DND-41 (cell line): ENCODE measurements at regions not wholly inside any gene's neighbourhood (a gene's known extent, or its start where the extent isn't known, plus 50 kb on each side); places are given as distances from the start of the nearest gene placed in this dataset.

Experiments used
- ATAC-seq: fragments of 200-7000 bp; cut with Tn5 transposase; 3 replicates; pipeline ENCODE4 v1.9.1; 2021; ENCODE audit warnings: low read depth; ENCODE audit not compliant: insufficient read depth
- DNase-seq: peaks from one replicate; pipeline ENCODE4 v3.0.0-alpha.2; 2020
- H2AFZ ChIP-seq: 2 replicates; pipeline ENCODE4 v1.6.0; 2012; ENCODE audit warnings: low read depth, low read length
- H3K27ac ChIP-seq: 2 replicates; pipeline ENCODE4 v1.5.1; 2012; ENCODE audit warnings: low read length, inconsistent platforms
- H3K27me3 ChIP-seq: fragments of 200-600 bp; sonication (generic); 2 replicates; pipeline ENCODE4 v1.6.0; 2012; ENCODE audit warnings: low read length, mild to moderate bottlenecking, inconsistent platforms; ENCODE audit not compliant: insufficient read depth, poor library complexity
- H3K36me3 ChIP-seq: 2 replicates; pipeline ENCODE4 v1.5.1; 2012; ENCODE audit warnings: low read length, inconsistent platforms; ENCODE audit not compliant: insufficient read depth
- H3K4me1 ChIP-seq: 2 replicates; pipeline ENCODE4 v1.5.1; 2012; ENCODE audit warnings: mild to moderate bottlenecking, low read length; ENCODE audit not compliant: insufficient read depth
- H3K4me2 ChIP-seq: 2 replicates; pipeline ENCODE4 v1.6.0; 2012; ENCODE audit warnings: mild to moderate bottlenecking, moderate library complexity, low read length, inconsistent platforms; ENCODE audit not compliant: insufficient read depth
- H3K4me3 ChIP-seq, 2 experiments: fragments of 200-600 bp in 1 of 2; shearing (Covaris generic) in 1 of 2; 2 replicates each; pipeline ENCODE4 v1.5.1; 2012 to 2016; ENCODE audit warnings: inconsistent platforms in 2 of 2, low read length in 2 of 2, mild to moderate bottlenecking in 2 of 2, low read depth in 1 of 2, moderate library complexity in 1 of 2
- H3K79me2 ChIP-seq: 2 replicates; pipeline ENCODE4 v1.6.0; 2012; ENCODE audit warnings: low read length, inconsistent platforms; ENCODE audit not compliant: insufficient read depth
- H3K9ac ChIP-seq: 2 replicates; pipeline ENCODE4 v1.6.0; 2012; ENCODE audit warnings: low read depth, mild to moderate bottlenecking, inconsistent platforms, low read length, moderate library complexity
- H3K9me3 ChIP-seq: 2 replicates; pipeline ENCODE4 v1.5.1; 2012; ENCODE audit warnings: low read length, moderate library complexity, mild to moderate bottlenecking, inconsistent platforms; ENCODE audit not compliant: insufficient read depth, severe bottlenecking
- H4K20me1 ChIP-seq: 2 replicates; pipeline ENCODE4 v1.6.0; 2012; ENCODE audit warnings: low read length; ENCODE audit not compliant: insufficient read depth
- CTCF ChIP-seq: IDR thresholded peaks from 2 replicates; pipeline ENCODE4 v1.5.1; 2012; ENCODE audit warnings: borderline replicate concordance, low read length, moderate library complexity, mild to moderate bottlenecking; ENCODE audit not compliant: poor library complexity, severe bottlenecking; ENCODE audit errors: extremely low read depth
- EZH2 ChIP-seq: IDR thresholded peaks from 3 replicates; pipeline ENCODE4 v1.6.1; 2012; ENCODE audit warnings: borderline replicate concordance, low read depth, mild to moderate bottlenecking, moderate library complexity, low read length, inconsistent platforms; ENCODE audit not compliant: severe bottlenecking

DNA sequence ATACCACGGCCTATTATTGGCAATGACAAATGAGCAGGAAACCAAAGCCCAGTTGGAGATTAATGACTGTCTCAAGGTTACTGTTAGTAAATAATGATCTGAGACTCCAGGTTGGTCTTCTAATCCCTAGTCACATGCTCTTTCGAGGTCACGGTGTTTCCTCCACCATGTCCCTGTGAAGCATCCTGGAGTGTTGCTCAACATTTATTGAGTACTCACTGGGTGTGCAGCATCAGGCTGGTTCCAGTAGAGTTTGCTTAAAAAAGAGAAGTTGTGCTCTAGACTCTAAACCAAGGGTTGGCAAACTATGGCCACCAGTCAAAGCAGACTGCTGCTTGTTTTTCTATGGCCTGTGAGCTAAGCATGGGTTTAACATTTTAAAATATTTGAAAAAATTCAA is 263.8 kb upstream of the ATP5MC3 start:
- Histone ChIP-seq H3K27ac (no peak overlapping the region), H3K9ac (no peak overlapping the region), H2AFZ (no peak overlapping the region), H3K4me1 (no peaks in the 10 kb centered on the region), H4K20me1 (no peaks in the 10 kb centered on the region), H3K36me3 (no peaks in the 10 kb centered on the region), H3K79me2 (no peaks in the 10 kb centered on the region), H3K4me2 (no peak overlapping the region), H3K4me3 (no peak overlapping the region), H3K27me3 (no peaks in the 10 kb centered on the region), H3K9me3 (no peaks in the 10 kb centered on the region)
- no peak for TF ChIP-seq EZH2
- ATAC-seq = no peak
- no peak for DNase-seq

DNA sequence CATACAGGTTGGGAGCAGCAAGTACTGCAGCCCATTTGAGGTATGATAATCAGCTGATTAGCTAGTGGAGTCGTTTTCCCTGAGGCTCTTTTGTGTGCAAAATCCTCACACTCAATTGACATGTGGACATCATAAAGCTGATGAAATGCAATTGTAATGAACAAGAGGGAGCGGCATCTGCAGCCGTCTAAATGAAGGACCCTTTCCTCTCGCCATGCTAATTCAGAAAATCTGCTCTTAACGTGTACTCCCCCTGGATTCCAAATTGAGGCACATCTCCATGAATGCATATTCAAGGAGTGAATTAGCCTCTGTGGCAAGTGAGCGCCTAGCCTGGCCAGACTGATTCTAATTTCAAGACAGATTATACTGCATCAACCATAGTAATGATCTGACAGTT is 260.9 kb upstream of the ATP5MC3 start:
- Histone ChIP-seq H3K9ac (no peak overlapping the region), H2AFZ (no peak overlapping the region), H3K9me3 (no peaks in the 10 kb centered on the region), H3K27ac (no peak overlapping the region), H3K4me3 (no peak overlapping the region), H3K27me3 (no peaks in the 10 kb centered on the region), H3K4me2 (no peak overlapping the region), H3K36me3 (no peaks in the 10 kb centered on the region), H3K79me2 (no peaks in the 10 kb centered on the region), H4K20me1 (no peaks in the 10 kb centered on the region), H3K4me1 (no peaks in the 10 kb centered on the region)
- TF ChIP-seq EZH2 (no peak), CTCF (no peak)
- ATAC-seq (no peak), DNase-seq (no peak)

GRCh38 chr2:175441181-175441761 is 259.8 kb upstream of the ATP5MC3 start:
- Histone ChIP-seq H3K9ac (no peak overlapping the region), H3K27me3 (no peaks in the 10 kb centered on the region)

GRCh38 chr2:175439416-175439815 is 257.9 kb upstream of the ATP5MC3 start:
- Histone ChIP-seq H3K9ac (no peak overlapping the region), H3K27ac (no peak overlapping the region), H3K4me2 (no peak overlapping the region), H2AFZ (no peak overlapping the region), H3K27me3 (no peaks in the 10 kb centered on the region), H3K36me3 (no peaks in the 10 kb centered on the region), H3K9me3 (no peaks in the 10 kb centered on the region), H3K4me1 (no peaks in the 10 kb centered on the region), H4K20me1 (no peaks in the 10 kb centered on the region), H3K79me2 (no peaks in the 10 kb centered on the region), H3K4me3 (no peak overlapping the region)
- DNase-seq = no peak
- TF ChIP-seq CTCF (peak; percentile 11), EZH2 (no peak)
- ATAC-seq = no peak

More at GRCh38 chr2:175441181-175441761, 259.8 kb upstream of the ATP5MC3 start:
- Histone ChIP-seq H3K36me3 (no peaks in the 10 kb centered on the region), H3K9me3 (no peaks in the 10 kb centered on the region), H3K4me2 (no peak overlapping the region), H3K4me1 (no peaks in the 10 kb centered on the region), H3K4me3 (no peak overlapping the region), H3K79me2 (no peaks in the 10 kb centered on the region), H2AFZ (no peak overlapping the region), H4K20me1 (no peaks in the 10 kb centered on the region), H3K27ac (no peak overlapping the region)
- ATAC-seq (no peak), DNase-seq (no peak)
- TF ChIP-seq CTCF = no peak
- TF ChIP-seq EZH2 = no peak
